HepG2 (cell line): ENCODE measurements at regions not wholly inside any gene's neighbourhood (a gene's known extent, or its start where the extent isn't known, plus 50 kb on each side); places are given as distances from the start of the nearest gene placed in this dataset.
"Not testable (repeated sequence)": the region's sequence is repeated elsewhere in the genome, so short reads cannot be mapped to it uniquely, and the experiment has no call there.

Source experiments
- SP140L ChIP-seq: sonication (generic); formaldehyde crosslinking; IDR thresholded peaks from 2 replicates; pipeline ENCODE4 v1.4.0; 2020; ENCODE audit warnings: missing genetic modification reagents, borderline replicate concordance
- ZSCAN29 ChIP-seq: sonication (generic); formaldehyde crosslinking; conservative IDR thresholded peaks from 2 replicates; pipeline ENCODE4 v1.4.0; 2020; ENCODE audit warnings: mild to moderate bottlenecking, missing genetic modification reagents

GRCh38 chr9:62597128-62597527 is 1407.3 kb downstream of the SPATA31A7 start:
- TF ChIP-seq SP140L, ZSCAN29 (CRISPR knock-in tag): not testable (repeated sequence)
